Kidney epithelial cell (primary cell): ENCODE measurements at regions not wholly inside any gene's neighbourhood (a gene's known extent, or its start where the extent isn't known, plus 50 kb on each side); places are given as distances from the start of the nearest gene placed in this dataset.
A peak's percentile ranks its signal among the peaks of the same experiment; 100 is the strongest.

Experiments
- DNase-seq: peaks from one replicate; pipeline ENCODE4 v3.0.0-alpha.2; 2010; ENCODE audit warnings: low read depth
- H3K27me3 ChIP-seq: 2 replicates; pipeline ENCODE4 v1.6.0; 2011; ENCODE audit warnings: low read length; ENCODE audit not compliant: control insufficient read depth, insufficient read depth
- H3K36me3 ChIP-seq: 2 replicates; pipeline ENCODE4 v1.5.1; 2011; ENCODE audit warnings: low read length; ENCODE audit not compliant: control insufficient read depth, insufficient read depth
- H3K4me3 ChIP-seq: 2 replicates; pipeline ENCODE4 v1.5.1; 2011; ENCODE audit warnings: low read depth, mild to moderate bottlenecking, control low read depth, low read length
- CTCF ChIP-seq: IDR thresholded peaks from 2 replicates; pipeline ENCODE4 v1.5.1; 2011; ENCODE audit warnings: mild to moderate bottlenecking, moderate library complexity, low read length, control low read depth, inconsistent platforms; ENCODE audit not compliant: insufficient read depth, poor library complexity, severe bottlenecking

GRCh38 chr1:147843486-147843885, 59.1 kb upstream of the GJA8 start:
- DNase-seq: no peak
- no peak for TF ChIP-seq CTCF
- H3K4me3 ChIP-seq: no peak overlapping the region

GRCh38 chr1:147847831-147848230, 54.8 kb upstream of the GJA8 start:
- H3K4me3 ChIP-seq: no peak overlapping the region
- no peak for TF ChIP-seq CTCF
- no peak for DNase-seq
- no peaks in the 10 kb centered on the region for H3K27me3 ChIP-seq
- no peaks in the 10 kb centered on the region for H3K36me3 ChIP-seq

More at GRCh38 chr1:147843486-147843885, 59.1 kb upstream of the GJA8 start:
- no peaks in the 10 kb centered on the region for H3K27me3 ChIP-seq
- H3K36me3 ChIP-seq: no peaks in the 10 kb centered on the region

- peak; percentile 4 for DNase-seq
- no peak overlapping the region for H3K4me3 ChIP-seq
- no peaks in the 10 kb centered on the region for H3K36me3 ChIP-seq
- TF ChIP-seq CTCF: no peak
- no peaks in the 10 kb centered on the region for H3K27me3 ChIP-seq
Measured at GRCh38 chr1:147849098-147849895, 53.3 kb upstream of the GJA8 start.

GRCh38 chr1:147850737-147851136, 51.9 kb upstream of the GJA8 start:
- H3K36me3 ChIP-seq: no peaks in the 10 kb centered on the region
- no peak for DNase-seq
- no peak for TF ChIP-seq CTCF

GRCh38 chr1:147851149-147851548, 51.4 kb upstream of the GJA8 start:
- Histone ChIP-seq H3K36me3 (no peaks in the 10 kb centered on the region), H3K27me3 (no peaks in the 10 kb centered on the region), H3K4me3 (no peak overlapping the region)
- DNase-seq: peak; percentile 9
- TF ChIP-seq CTCF: no peak

More at GRCh38 chr1:147850737-147851136, 51.9 kb upstream of the GJA8 start:
- H3K4me3 ChIP-seq: no peak overlapping the region
- no peaks in the 10 kb centered on the region for H3K27me3 ChIP-seq

- no peak overlapping the region for H3K4me3 ChIP-seq
- no peaks in the 10 kb centered on the region for H3K36me3 ChIP-seq
- no peak for DNase-seq
- TF ChIP-seq CTCF: no peak
- H3K27me3 ChIP-seq: no peaks in the 10 kb centered on the region
Measured at GRCh38 chr1:147852706-147853225, 49.8 kb upstream of the GJA8 start.
